K562 (cell line): ENCODE measurements at regions not wholly inside any gene's neighbourhood (a gene's known extent, or its start where the extent isn't known, plus 50 kb on each side); places are given as distances from the start of the nearest gene placed in this dataset.

Experiments
- ATAC-seq: fragments of 200-7000 bp; cut with Tn5 transposase; 3 replicates; pipeline ENCODE4 v1.9.1; 2020; ENCODE audit warnings: moderate library complexity
- BruUV-seq: library from RNA; stranded (reverse); fragments of 400-500 nt; replicated peaks from 2 replicates; lab custom pipeline; 2021; lab: Mats Ljungman, UMichigan
- CTCF ChIA-PET: fragments of 300-600 bp; formaldehyde crosslinking; extraction: SDS; loops from one replicate; lab custom pipeline; 2021; ENCODE audit warnings: low intra/inter-chr PET ratio; lab: Yijun Ruan, JAX
- POLR2A ChIA-PET: fragments of 300-600, 350-650 bp; sonication (Branson Sonifier 250); formaldehyde crosslinking; extraction: SDS; loops from one replicate; lab custom pipeline; 2021; ENCODE audit warnings: antibody characterized with exemption, inconsistent platforms; lab: Yijun Ruan, JAX
- DNase-seq, 4 experiments: peaks; one replicate each; pipeline versions ENCODE4 v3.0.0 to v3.0.0-alpha.2; 2011 to 2018; ENCODE audit warnings: low spot score in 3 of 4, mixed read lengths in 3 of 4; ENCODE audit errors: extremely low read depth in 1 of 4
- FAIRE-seq: peaks from 2 replicates; lab custom pipeline; 2011; peaks lifted over from hg19 to GRCh38; lab: Jason Lieb, UNC
- H2AFZ ChIP-seq: 2 replicates; pipeline ENCODE4 v1.6.0; 2011; ENCODE audit warnings: low read depth, low read length, control low read depth, inconsistent platforms
- H3K27ac ChIP-seq: fragments of 200-600 bp; 3 replicates; pipeline ENCODE4 v1.8.0; 2011; ENCODE audit warnings: low read depth, mild to moderate bottlenecking, control low read depth, inconsistent platforms, low read length, moderate library complexity, mixed read lengths; ENCODE audit errors: extremely low read depth
- H3K27me3 ChIP-seq, 2 experiments: fragments of 300-600 bp in 1 of 2; 2 replicates in 1 of 2; 3 replicates in 1 of 2; pipeline versions ENCODE4 v1.6.0 to v1.8.0; 2011; ENCODE audit warnings: inconsistent platforms in 2 of 2, low read length in 2 of 2, mild to moderate bottlenecking in 1 of 2, mixed read lengths in 1 of 2, moderate library complexity in 1 of 2; ENCODE audit not compliant: control insufficient read depth in 2 of 2, insufficient read depth in 2 of 2
- H3K36me3 ChIP-seq: fragments of 300-600 bp; 3 replicates; pipeline ENCODE4 v1.8.0; 2011; ENCODE audit warnings: mild to moderate bottlenecking, low read length, inconsistent platforms; ENCODE audit not compliant: control insufficient read depth, insufficient read depth
- H3K4me1 ChIP-seq, 2 experiments: fragments of 200-600 bp in 1 of 2; replicated peaks in 1 of 2; 2 replicates in 1 of 2; 3 replicates in 1 of 2; pipeline versions ENCODE4 v1.5.1 to v1.8.0; 2011; ENCODE audit warnings: inconsistent platforms in 2 of 2, low read length in 2 of 2, mild to moderate bottlenecking in 1 of 2, mixed read lengths in 1 of 2, moderate library complexity in 1 of 2; ENCODE audit not compliant: control insufficient read depth in 2 of 2, insufficient read depth in 2 of 2
- H3K4me2 ChIP-seq: 2 replicates; pipeline ENCODE4 v1.6.1; 2011; ENCODE audit warnings: low read length, control low read depth, inconsistent platforms, mixed read lengths; ENCODE audit not compliant: insufficient read depth
- H3K4me3 ChIP-seq: fragments of 200-600 bp; sonication (generic), shearing (Covaris generic); 2 replicates; pipeline ENCODE4 v1.5.1; 2016; ENCODE audit warnings: control low read depth, inconsistent platforms
- H3K79me2 ChIP-seq: fragments of 200-600 bp; 3 replicates; pipeline ENCODE4 v1.8.0; 2011; ENCODE audit warnings: low read length, inconsistent platforms; ENCODE audit not compliant: control insufficient read depth, insufficient read depth
- H3K9ac ChIP-seq, 2 experiments: 2 replicates each; pipeline versions ENCODE4 v1.6.0 to v1.6.1; 2011; ENCODE audit warnings: low read depth in 2 of 2, low read length in 2 of 2, control low read depth in 1 of 2, inconsistent platforms in 1 of 2, mild to moderate bottlenecking in 1 of 2, mixed read lengths in 1 of 2; ENCODE audit not compliant: insufficient read depth in 1 of 2
- H3K9me1 ChIP-seq: one replicate; pipeline ENCODE4 v1.6.0; 2011; ENCODE audit warnings: inconsistent platforms, mild to moderate bottlenecking, low read length, moderate library complexity; ENCODE audit not compliant: control insufficient read depth, insufficient read depth
- H3K9me3 ChIP-seq: replicated peaks from 2 replicates; pipeline ENCODE4 v1.5.1; 2011; ENCODE audit warnings: low read depth, low read length, inconsistent platforms; ENCODE audit not compliant: control insufficient read depth, insufficient read depth
- H4K20me1 ChIP-seq: replicated peaks from 2 replicates; pipeline ENCODE4 v1.6.1; 2011; ENCODE audit warnings: low read length, inconsistent platforms, mixed read lengths; ENCODE audit not compliant: control insufficient read depth, insufficient read depth
- CREB1 ChIP-seq, 2 experiments: sonication (generic) in 1 of 2; formaldehyde crosslinking in 1 of 2; IDR thresholded peaks; 2 replicates each; pipeline versions ENCODE4 v1.6.1 to v1.8.0; 2012 to 2022; ENCODE audit warnings: inconsistent platforms in 1 of 2, mild to moderate bottlenecking in 1 of 2, missing genetic modification reagents in 1 of 2, moderate library complexity in 1 of 2
- DPF2 ChIP-seq: fragments of 450-650 bp; IDR thresholded peaks from 2 replicates; pipeline ENCODE4 v1.6.1; 2016
- GATAD2B ChIP-seq: fragments of 450-650 bp; IDR thresholded peaks from 2 replicates; pipeline ENCODE4 v1.6.1; 2017; ENCODE audit warnings: mild to moderate bottlenecking, borderline replicate concordance
- MXD1 ChIP-seq: fragments of 250-450 bp; sonication (Bioruptor Pico); IDR thresholded peaks from 2 replicates; pipeline ENCODE4 v1.8.0; 2021; ENCODE audit warnings: borderline replicate concordance, mild to moderate bottlenecking, moderate library complexity; ENCODE audit not compliant: poor library complexity, severe bottlenecking
- PTTG1 ChIP-seq: fragments of 450-650 bp; IDR thresholded peaks from 2 replicates; pipeline ENCODE4 v1.6.1; 2016; ENCODE audit warnings: low read depth, mild to moderate bottlenecking, missing genetic modification characterization, missing compliant biosample characterization
- SMAD2 ChIP-seq: fragments of 150-350 bp; IDR thresholded peaks from 2 replicates; pipeline ENCODE4 v1.6.1; 2014; ENCODE audit warnings: low read depth, mild to moderate bottlenecking, low read length
- TCF7 ChIP-seq: sonication (generic); IDR thresholded peaks from 2 replicates; pipeline ENCODE4 v1.6.1; 2016; ENCODE audit warnings: antibody characterized with exemption, borderline replicate concordance
- TOE1 ChIP-seq, 2 experiments: fragments of 450-650 bp in 1 of 2; sonication (generic) in 1 of 2; formaldehyde crosslinking in 1 of 2; IDR thresholded peaks; 2 replicates each; pipeline versions ENCODE4 v1.7.1 to v1.8.0; 2016 to 2022; ENCODE audit warnings: borderline replicate concordance in 2 of 2, mild to moderate bottlenecking in 2 of 2, antibody characterized with exemption in 1 of 2, inconsistent platforms in 1 of 2, low read depth in 1 of 2, missing genetic modification reagents in 1 of 2, moderate library complexity in 1 of 2
- TRIM28 ChIP-seq: fragments of 450-650 bp; IDR thresholded peaks from 2 replicates; pipeline ENCODE4 v1.6.1; 2017
- ZBTB12 ChIP-seq: fragments of 250-450 bp; sonication (Bioruptor Pico); IDR thresholded peaks from 2 replicates; pipeline ENCODE4 v1.4.0; 2020
- ZEB2 ChIP-seq: fragments of 450-650 bp; IDR thresholded peaks from 2 replicates; pipeline ENCODE4 v1.6.1; 2016
- ZNF212 ChIP-seq: fragments of 450-650 bp; formaldehyde crosslinking; IDR thresholded peaks from 2 replicates; pipeline ENCODE4 v1.4.0; 2020; ENCODE audit warnings: mild to moderate bottlenecking
- ZNF24 ChIP-seq: fragments of 450-650 bp; IDR thresholded peaks from 2 replicates; pipeline ENCODE4 v1.6.1; 2016
- WGBS: fragments of 100-300 bp; shearing (Covaris generic); methylation state at CpG from one replicate; pipeline ENCODE4 v1.1.6; 2016; ENCODE audit warnings: low coverage, mixed read lengths; ENCODE audit not compliant: insufficient coverage; ENCODE audit errors: missing lambda C conversion rate; 5-methylcytosine and 5-hydroxymethylcytosine counted together
- in situ Hi-C: fragments of 300-500 bp; cut with MboI; formaldehyde crosslinking; loops from 4 replicates; pipeline ENCODE4 v1.15.0; 2018; ENCODE audit warnings: inconsistent platforms, mixed read lengths
- intact Hi-C: fragments of 100-400 bp; cut with micrococcal nuclease; formaldehyde crosslinking; loops from 2 replicates; pipeline ENCODE4 v1.14.2; 2022
- TF ChIP-seq, protein P1 (sequence below): fragments of 200-400 bp; formaldehyde crosslinking; IDR thresholded peaks from 2 replicates; pipeline ENCODE4 v1.6.1; 2017; ENCODE audit warnings: mild to moderate bottlenecking, low read depth, low read length, moderate library complexity
- TF ChIP-seq, protein P2 (sequence below): IDR thresholded peaks from 3 replicates; pipeline ENCODE4 v1.6.1; 2011; ENCODE audit warnings: borderline replicate concordance, mild to moderate bottlenecking; ENCODE audit not compliant: insufficient read length, insufficient read depth
- TF ChIP-seq, protein P3 (sequence below): fragments of 250-450 bp; sonication (Bioruptor Pico); IDR thresholded peaks from 2 replicates; pipeline ENCODE4 v1.4.0; 2020; ENCODE audit warnings: mild to moderate bottlenecking, moderate library complexity, borderline replicate concordance

DNA sequence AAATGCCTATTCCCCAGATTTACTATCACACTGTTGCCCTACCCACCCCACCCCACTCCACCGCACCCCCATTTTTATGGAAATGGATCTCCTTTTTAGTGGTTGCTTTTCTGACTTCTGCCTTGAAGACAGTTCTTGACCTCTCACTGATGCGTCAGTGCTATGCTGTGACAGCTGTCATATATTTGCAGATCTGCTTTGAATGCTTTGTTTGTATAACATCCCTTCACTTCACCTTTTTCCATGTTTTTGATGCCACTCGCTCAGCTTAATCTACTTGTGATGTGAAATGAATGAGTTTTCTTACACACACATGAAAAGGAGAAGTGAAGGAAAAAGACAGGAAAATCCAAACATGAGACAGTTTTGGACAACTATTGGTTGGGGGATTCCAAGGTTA, 731.0 kb downstream of the SLITRK6 start:
- Histone ChIP-seq H2AFZ (no peak overlapping the region), H3K9me3 (no peaks in the 10 kb centered on the region), H3K4me1 (no peaks in the 10 kb centered on the region), H3K27ac (no peak overlapping the region), H3K79me2 (no peaks in the 10 kb centered on the region), H3K27me3 (no peaks in the 10 kb centered on the region), H3K4me3 (no peak overlapping the region), H3K9ac (no peak overlapping the region), H4K20me1 (no peaks in the 10 kb centered on the region), H3K36me3 (no peaks in the 10 kb centered on the region), H3K4me2 (no peak overlapping the region), H3K9me1 (no peaks in the 10 kb centered on the region)
- BruUV-seq = no TSS peak
- POLR2A ChIA-PET = no interaction called here
- intact Hi-C loops (no loop called here), in situ Hi-C loops (no loop called here)
- no peak for TF ChIP-seq TRIM28
- TF ChIP-seq ZEB2 = no peak
- TF ChIP-seq TOE1 (IDR thresholded peaks at IDR 0.05; ENCODE audit: borderline replicate concordance) = no peak
- no peak for TF ChIP-seq TOE1 (CRISPR knock-in tag; IDR thresholded peaks at IDR 0.05; ENCODE audit: borderline replicate concordance, low read depth)
- no peak for TF ChIP-seq DPF2
- no peak for TF ChIP-seq SMAD2
- TF ChIP-seq PTTG1 (tag) = no peak
- TF ChIP-seq ZNF24 = no peak
- TF ChIP-seq ZBTB12 (CRISPR knock-in tag) = no peak
- no peak for TF ChIP-seq MXD1 (CRISPR knock-in tag)
- TF ChIP-seq, protein P1, sequence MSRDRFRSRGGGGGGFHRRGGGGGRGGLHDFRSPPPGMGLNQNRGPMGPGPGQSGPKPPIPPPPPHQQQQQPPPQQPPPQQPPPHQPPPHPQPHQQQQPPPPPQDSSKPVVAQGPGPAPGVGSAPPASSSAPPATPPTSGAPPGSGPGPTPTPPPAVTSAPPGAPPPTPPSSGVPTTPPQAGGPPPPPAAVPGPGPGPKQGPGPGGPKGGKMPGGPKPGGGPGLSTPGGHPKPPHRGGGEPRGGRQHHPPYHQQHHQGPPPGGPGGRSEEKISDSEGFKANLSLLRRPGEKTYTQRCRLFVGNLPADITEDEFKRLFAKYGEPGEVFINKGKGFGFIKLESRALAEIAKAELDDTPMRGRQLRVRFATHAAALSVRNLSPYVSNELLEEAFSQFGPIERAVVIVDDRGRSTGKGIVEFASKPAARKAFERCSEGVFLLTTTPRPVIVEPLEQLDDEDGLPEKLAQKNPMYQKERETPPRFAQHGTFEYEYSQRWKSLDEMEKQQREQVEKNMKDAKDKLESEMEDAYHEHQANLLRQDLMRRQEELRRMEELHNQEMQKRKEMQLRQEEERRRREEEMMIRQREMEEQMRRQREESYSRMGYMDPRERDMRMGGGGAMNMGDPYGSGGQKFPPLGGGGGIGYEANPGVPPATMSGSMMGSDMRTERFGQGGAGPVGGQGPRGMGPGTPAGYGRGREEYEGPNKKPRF = no peak
- TF ChIP-seq CREB1 (IDR thresholded peaks at IDR 0.05) = no peak
- TF ChIP-seq CREB1 (CRISPR knock-in tag; IDR thresholded peaks at IDR 0.05) = no peak
- TF ChIP-seq, protein P2, sequence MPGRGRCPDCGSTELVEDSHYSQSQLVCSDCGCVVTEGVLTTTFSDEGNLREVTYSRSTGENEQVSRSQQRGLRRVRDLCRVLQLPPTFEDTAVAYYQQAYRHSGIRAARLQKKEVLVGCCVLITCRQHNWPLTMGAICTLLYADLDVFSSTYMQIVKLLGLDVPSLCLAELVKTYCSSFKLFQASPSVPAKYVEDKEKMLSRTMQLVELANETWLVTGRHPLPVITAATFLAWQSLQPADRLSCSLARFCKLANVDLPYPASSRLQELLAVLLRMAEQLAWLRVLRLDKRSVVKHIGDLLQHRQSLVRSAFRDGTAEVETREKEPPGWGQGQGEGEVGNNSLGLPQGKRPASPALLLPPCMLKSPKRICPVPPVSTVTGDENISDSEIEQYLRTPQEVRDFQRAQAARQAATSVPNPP = no peak
- no peak for TF ChIP-seq TCF7
- no peak for TF ChIP-seq GATAD2B
- TF ChIP-seq ZNF212 (CRISPR knock-in tag) = no peak
- TF ChIP-seq, protein P3, sequence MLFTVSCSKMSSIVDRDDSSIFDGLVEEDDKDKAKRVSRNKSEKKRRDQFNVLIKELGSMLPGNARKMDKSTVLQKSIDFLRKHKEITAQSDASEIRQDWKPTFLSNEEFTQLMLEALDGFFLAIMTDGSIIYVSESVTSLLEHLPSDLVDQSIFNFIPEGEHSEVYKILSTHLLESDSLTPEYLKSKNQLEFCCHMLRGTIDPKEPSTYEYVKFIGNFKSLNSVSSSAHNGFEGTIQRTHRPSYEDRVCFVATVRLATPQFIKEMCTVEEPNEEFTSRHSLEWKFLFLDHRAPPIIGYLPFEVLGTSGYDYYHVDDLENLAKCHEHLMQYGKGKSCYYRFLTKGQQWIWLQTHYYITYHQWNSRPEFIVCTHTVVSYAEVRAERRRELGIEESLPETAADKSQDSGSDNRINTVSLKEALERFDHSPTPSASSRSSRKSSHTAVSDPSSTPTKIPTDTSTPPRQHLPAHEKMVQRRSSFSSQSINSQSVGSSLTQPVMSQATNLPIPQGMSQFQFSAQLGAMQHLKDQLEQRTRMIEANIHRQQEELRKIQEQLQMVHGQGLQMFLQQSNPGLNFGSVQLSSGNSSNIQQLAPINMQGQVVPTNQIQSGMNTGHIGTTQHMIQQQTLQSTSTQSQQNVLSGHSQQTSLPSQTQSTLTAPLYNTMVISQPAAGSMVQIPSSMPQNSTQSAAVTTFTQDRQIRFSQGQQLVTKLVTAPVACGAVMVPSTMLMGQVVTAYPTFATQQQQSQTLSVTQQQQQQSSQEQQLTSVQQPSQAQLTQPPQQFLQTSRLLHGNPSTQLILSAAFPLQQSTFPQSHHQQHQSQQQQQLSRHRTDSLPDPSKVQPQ (CRISPR knock-in tag) = no peak
- CTCF ChIA-PET = no interaction called here
- DNase-seq (no peak), ATAC-seq (no peak), FAIRE-seq (no peak)
- WGBS = 4% methylated on average over 3 of the region's 3 CpGs
